Pulmonary artery endothelial cell (primary cell): ENCODE measurements at regions not wholly inside any gene's neighbourhood (a gene's known extent, or its start where the extent isn't known, plus 50 kb on each side); places are given as distances from the start of the nearest gene placed in this dataset.

Source experiments
- DNase-seq: peaks from one replicate; pipeline ENCODE4 v3.0.0-alpha.2; 2011; ENCODE audit warnings: low read depth, low spot score

DNA sequence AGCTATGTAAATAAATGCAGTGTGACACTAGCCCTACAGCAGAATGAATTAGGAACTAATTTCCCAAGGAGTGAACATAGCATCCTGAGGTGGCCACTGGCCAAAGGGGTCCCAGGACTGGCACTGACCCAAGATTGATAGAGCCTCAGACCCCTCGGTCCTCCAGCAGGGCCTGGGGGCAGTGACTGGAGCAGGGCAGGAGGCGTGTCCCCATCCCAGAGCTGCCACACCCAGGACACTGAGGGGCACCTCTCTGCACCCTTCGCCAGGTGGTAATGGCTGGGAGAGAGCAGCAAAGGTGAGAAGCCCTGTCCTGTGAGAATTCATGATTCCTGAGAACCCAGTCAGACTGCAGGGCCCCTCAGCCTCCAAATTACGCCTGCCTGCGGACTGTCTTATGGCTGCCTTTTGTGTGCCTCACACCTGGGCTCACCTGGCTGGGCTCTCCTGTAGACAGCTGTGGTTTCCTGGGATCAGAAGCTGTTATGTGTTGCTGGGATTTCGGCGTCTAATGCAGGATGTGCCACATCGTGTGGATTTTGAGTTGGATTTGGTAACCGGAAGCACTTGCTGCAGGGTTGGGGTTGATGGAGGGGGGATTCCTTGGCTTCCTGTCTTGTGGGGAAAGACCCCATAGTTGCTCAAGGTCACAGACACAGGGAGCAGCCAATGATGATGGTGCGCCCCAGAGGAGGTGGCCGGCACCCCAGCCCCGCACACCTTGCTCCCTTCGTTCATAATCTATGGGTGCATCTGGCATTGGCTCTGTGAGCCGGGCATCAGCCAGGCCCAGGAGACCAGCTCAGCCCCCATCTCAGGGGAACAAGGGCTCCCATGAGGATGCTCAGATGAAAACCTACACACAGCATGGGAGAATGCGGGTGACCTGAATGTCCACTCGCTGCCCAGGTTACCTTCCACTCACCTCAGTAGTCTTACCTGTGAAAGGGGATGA lies 582.9 kb downstream of the BRD1 start:
- DNase-seq, result no peak

DNA sequence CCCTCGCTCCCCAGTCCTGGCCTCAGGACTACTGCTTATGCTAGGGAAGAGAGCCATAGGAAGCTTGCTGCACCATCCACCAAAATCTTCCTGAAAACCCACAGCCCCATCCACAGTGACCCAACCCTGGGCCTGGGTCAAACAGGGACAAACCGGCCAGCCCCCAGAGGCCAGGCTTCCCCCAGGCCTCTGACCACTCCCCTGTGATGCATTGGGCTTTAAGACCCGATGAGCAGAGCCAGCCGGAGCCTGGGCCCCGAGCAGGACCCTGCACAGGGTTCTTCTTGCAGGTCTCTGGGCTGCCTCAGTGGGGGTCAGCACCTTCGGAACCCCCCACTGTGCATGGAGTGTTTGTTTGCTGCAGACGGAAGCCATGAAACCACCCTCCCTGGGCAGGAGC lies 583.7 kb downstream of the BRD1 start:
- no peak for DNase-seq

DNA sequence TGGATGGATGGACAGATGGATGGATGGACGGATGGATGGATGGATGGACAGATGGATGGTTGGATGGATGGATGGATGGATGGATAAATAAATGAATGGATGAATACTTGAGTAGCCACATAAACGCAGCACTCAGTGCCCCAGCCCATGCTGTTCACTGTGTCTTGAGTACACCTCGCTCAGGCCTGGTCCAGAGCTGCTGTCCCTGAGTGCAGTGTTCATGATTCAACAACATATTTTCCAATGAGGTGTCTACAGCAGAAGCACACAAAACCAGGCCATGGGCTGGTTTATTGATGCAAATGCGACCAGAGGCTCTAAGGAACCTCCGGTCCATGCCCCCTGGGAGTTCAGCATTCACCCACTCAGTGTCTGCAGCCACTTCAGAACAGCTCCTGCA lies 584.3 kb downstream of the BRD1 start:
- DNase-seq, result no peak

DNA sequence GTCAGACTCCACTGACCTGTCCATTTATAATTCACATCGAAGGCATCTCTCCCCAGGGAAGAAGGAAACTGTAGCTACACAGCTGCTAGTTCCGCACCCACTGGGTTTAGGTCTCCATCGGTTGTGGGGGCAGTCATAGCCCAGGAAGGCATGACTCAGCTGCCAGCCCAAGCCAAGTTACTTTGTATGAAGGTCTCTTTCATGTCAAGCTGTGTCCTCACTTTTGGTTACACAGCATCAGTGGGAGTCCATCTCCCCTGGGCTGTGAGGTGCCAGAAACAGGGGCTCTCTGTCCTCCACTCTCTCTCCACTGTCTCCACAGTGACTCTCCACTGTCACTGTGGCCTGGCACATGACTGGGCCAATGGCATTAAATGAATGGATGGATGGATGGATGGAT lies 585.2 kb downstream of the BRD1 start:
- DNase-seq, result no peak

DNA sequence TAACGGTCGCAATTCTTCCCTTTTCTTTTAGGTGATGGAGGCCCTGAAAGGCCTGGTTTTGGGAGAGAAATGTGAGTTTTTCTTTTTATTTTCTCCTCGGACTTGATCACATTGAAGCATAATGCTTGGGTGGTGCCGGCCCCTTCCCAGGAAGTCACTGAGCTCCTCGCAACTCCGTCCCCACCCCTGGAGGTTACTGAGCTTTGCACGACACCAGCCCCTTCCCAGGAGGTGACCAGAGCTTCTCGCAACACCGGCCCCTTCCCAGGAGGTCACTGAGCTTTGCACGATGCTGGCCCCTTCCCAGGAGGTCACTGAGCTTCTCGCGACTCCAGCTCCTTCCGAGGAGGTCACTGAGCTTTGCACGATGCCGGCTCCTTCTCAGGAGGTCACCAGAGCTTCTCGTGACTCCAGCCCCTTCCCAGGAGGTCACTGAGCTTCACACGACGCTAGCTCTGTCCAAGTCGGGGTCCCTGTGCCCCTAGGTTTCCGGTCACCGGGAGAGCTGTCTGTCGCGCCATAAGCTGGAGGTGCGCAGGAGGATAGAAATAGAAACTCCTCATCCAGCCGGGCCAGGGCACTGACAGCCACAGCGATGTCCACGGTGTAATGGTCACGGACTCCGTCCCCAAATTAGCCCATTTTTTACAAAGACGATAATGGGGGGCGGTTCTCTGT lies 586.4 kb downstream of the BRD1 start:
- no peak for DNase-seq

DNA sequence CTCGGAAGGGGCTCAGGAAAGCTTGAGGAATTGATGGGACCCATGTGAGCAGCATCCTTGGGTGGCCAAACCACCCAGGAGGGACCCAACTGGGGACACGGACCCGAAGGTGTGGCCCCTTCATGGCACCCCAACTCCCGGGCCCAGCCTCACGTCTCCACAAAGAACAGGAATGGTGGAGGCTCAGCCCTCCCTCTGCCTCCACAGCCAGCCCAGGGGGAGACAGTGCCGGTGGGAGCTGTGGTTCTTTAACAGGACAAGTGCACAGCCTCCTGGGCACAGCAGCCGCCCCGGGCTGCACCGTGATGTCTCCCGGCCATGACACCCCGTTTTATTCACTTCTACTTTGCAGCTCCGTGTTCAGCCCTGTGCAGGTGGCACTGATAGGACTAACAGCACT lies 587.2 kb downstream of the BRD1 start:
- no peak for DNase-seq

DNA sequence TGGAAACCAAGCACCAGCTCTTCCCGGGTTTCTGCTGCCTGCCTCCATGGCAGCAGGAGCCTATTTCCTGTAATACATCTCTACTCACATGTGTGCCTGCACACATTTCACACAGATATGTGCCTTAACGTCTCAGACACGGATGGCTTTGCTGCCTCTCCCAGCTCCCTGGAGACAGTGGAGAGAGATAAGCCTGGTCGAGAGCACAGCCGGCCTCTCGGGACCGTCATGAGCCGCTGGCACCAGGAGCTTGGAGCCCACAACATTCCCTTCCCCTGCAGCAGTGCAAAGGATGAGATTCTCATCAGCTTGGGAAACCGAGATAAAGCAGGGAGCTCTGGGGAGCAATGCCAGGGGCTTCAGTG lies 587.7 kb downstream of the BRD1 start:
- DNase-seq, result no peak

DNA sequence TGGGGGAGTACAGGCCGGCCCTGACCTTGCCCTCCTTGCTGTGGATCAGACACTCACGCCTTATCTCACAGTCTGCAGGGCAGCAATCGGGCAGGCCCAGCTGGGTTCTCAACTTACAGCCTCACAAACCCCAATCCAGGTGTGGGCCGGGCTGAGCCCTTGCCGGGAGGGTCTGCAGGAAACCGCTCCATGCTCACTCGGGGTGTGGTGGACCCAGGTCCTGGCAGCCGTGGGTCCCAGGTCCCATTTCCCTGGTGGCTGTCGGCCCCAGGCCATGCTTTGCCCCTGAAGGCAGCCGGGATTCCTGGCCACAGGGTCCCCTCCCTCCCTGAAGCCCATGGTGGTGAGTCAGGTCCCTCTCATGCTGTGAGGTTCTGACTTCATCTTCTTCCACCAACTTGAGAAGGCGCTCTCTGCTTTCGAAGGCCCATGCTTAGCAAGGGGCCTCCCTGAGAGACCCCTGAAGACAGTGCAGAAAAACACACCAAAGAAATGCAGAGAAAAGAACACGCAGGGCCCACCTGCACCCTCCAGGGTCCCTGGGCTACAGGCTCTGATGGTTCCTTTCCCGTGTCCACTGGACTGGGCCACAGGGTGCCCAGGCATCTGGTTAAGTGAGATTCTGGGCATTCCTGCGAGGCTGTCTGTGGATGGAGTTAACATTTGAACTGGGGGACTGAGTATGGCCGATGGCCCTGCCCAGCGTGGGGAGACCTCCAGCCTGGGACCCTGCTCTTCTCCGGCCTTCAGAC lies 588.2 kb downstream of the BRD1 start:
- DNase-seq, result no peak

DNA sequence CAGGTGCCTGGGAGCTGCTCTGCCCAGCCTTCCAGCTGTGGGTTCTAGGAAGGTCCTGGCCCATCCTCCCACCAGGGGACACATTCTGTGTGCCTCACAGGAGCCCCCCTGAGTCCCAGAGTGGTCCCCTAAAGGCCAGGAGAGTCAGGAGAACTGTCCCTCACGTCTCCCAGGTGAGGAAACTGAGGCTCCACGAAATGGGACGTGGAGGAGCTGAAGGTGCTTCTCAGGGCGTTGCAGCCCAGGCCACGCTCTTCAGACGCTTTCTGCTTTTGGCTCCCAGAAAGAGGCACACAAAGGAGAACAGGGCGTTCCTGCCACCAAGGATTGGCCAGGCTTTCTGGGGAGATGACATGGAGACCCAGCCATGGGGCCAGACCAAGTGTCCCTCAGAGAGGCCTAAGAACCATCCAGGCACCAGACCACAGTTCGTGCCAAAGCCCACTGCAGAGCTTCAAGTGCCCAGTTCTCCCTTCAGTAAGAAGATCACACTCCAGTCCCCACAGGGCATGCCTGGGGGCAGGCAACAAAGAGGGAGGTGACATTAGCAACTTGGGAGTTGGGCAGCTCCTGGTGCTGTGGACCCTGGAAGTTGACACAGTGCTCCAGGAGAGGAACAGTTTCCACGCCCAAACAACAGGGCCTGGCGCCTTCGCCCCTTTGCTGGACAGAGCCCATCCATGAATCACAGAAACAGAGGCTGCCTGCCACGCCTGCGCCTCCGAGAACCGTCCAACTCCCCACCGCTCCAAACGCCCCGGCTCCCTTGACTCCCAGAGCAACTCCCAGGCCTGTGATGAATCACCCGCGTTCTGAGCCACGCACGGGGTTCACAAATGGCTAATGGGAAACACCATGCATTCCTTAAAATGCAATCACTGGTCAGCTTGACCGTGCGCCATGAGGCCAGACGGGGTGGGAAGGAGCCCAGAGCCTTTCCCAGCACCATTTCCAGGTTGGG lies 589.2 kb downstream of the BRD1 start:
- no peak for DNase-seq

DNA sequence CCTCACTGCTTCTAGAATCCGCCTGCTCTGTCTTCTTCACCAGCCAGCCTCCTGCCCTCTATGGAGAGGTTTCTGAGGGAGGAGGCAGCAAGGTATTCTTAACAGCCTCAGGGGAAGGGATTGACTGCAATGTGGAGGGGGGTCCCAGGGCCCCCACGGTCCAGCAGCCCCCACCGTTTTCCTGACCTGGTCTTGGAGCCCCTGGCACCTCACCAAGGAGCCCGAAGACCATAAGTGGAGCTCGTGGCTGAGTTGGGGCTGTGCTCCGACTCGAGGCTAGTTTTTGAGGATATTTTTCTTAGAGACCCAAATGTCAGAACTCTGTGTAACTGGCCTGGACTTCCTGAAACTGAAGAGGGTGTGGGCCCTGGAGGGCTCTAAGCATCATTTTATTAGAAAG lies 590.0 kb downstream of the BRD1 start:
- no peak for DNase-seq

DNA sequence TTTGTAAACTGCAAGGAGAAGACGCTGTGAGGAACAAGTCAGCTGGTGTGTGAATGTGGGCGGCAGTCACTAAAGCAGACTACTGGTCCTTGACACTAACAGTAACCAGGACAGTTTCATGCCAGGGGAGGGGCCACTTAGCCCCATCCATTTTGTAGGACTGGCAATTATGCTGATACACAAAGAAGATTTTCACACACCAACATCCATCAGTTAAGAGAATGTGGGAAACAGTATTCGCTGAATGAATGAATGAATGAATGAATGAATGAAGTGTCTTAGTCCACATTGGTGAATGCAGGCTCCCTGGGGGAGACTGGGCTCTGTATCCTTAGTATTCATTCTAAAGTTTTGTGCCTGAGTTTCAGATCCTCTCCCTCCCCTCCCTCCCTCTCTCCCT lies 590.4 kb downstream of the BRD1 start:
- no peak for DNase-seq

DNA sequence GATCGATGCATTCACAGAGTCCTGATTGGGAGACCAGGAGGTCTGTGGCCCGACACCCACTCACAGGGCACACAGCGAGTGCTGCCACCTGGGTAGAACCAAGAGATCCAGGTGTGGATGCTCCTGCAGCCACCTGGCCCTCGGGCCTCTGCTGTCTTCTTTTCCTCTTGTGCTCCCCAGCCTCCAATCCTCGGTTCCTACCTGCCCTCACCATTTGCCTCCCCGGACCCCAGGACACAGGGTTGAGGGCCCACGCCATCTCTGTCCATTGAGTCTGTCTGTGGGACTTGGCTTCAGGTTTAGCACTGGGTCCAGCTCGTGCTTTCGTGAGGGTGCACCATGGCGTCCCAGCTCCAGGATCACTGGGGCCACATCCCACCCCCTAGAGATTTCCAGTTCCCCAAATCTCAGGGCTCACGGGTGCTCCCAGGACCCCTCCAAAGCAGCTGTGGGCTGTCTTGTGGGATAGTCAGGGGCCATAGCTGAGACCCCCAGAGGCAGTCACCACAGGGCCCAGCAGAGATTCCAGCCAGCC lies 591.1 kb downstream of the BRD1 start:
- DNase-seq, result no peak

DNA sequence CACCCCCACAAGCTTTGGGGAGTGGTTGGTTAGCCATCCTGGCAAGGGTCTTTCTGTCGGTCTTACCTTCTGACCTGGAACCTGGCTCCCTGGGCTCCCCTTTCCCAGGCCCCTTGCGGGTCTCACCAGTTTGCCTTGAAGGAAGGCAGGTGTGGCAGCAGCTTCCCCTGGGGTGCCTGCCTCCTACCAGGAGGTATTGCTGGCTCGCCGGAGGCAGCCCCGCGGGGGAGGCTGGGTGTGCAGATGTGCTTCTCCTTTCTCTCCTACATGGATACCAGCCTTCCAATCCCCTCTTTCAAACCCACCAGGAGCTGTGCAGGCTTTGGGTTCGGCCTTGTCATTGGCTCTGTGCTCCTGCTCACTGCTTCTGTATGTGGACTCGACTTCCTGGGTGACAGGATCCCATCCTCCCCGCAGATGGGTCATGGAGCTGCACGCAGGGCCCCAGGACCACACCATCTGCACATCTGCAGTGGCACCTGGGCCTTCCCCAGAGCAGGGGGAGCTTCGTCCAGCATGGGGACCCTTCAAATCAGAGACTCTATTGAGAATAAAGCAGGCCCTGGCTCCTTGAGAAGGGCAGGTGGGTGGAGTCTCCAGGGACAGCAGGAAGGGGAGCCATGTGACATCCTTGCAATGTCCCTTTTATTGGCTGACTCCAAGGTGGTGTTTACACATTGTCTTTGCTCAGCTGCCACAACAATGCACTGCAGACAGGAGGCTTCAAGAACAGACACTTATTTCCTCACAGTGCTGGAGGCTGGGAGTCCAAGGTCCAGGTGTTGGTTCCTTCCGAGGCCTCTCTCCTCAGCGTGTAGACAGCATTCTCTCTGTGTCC lies 592.0 kb downstream of the BRD1 start:
- DNase-seq, result no peak

DNA sequence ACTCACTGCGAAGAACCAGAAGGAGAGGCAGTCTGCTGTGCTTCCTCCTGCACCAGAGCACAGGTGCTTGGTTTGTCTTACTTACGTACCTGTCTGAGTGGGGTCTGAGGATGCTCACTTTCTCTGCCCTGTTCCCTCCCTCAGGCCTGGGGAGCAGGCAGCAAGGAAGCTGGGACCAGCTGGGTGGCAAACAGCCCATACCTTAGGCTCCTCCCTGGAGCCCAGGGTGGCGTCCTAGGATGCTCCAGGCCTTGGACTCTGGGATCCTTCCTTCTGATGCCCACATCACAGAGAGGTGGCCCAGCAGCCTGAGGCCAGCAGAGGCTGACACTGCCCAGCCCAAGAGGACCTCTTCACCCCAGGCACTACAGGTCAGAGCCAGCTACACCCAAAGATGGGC lies 593.2 kb downstream of the BRD1 start:
- DNase-seq, result no peak

DNA sequence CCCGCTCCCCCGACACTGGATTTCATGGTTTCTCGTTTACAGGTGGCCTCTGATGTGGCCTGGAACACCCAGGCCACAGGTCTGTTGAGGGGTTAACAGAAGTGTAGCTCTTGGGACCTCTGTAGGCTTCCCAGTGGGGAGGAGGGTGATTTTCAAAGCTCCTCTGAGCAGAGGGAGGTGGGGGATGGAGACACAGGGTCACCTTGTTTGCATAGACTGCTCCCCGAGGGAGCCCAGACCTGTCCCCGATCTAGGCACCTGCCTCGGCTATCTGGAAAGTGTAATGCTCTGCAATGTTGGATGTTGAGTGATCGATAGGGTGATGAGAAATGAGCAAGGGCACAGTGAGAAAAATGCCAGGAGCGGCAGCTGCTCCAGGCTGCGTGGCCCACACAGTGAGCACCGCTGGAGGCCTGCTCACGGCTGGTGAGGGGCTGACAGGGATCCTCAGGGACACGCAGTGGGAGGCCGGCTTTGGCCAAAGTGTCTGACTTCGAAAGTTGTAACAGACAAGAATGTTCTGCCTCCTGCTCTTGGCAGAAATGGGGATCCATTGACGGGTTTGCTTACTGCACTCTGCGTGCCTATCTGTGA lies 594.1 kb downstream of the BRD1 start:
- DNase-seq, result no peak

DNA sequence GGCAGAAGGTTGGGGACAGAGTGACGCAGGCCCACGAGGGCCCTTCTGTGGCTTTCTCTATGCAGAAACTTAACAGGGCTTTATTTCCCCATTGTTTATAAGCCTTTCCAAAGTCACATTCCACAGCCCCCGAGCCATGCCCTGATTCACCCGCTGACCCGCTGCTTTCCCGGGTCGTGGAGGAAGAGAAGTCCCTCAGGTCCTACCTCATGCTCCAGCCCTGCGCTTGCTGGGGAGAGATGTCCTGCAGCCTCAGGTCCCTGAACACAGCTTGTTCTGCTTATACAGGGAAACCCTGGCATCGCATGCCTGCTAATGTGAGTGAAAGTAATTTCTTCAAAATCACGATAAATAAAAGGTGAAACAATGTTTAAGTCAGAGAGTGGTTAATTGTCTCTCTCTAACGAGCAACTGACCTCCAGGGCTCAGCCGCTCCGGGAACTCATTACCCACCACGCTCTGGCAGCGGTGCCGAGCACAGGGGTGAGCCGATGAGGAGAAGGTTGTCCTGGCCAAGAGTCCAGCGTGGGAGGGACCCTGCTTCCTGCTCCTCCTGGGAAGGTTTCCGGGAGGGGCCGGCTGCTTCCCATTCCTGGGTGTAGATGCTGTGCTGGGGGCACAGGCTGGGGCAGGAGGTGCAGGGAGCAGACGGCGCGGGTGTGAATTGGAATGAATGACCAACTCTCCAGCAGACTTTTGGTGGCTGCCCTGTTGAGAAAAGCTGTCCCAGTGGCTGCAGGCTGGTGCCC lies 595.2 kb downstream of the BRD1 start:
- DNase-seq, result no peak

DNA sequence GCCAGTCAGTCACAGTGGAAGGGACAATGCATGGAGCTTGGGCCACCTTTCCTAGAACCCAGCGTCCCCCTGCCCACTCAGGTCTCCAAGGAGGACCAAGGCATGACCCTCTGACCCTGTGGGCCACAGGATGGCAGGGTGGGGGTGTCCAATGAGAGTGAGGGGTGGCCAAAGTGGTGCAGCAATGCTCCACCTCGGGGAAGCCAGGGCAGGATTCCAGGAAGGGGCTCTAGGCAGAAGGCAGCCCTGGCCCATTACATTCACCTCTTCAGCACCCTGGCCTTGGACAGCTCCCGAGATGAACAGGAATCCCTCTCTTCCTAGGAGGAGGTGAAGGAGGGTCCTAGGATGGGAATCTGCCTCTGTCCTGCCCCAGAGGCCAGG lies 597.5 kb downstream of the BRD1 start:
- DNase-seq, result no peak

DNA sequence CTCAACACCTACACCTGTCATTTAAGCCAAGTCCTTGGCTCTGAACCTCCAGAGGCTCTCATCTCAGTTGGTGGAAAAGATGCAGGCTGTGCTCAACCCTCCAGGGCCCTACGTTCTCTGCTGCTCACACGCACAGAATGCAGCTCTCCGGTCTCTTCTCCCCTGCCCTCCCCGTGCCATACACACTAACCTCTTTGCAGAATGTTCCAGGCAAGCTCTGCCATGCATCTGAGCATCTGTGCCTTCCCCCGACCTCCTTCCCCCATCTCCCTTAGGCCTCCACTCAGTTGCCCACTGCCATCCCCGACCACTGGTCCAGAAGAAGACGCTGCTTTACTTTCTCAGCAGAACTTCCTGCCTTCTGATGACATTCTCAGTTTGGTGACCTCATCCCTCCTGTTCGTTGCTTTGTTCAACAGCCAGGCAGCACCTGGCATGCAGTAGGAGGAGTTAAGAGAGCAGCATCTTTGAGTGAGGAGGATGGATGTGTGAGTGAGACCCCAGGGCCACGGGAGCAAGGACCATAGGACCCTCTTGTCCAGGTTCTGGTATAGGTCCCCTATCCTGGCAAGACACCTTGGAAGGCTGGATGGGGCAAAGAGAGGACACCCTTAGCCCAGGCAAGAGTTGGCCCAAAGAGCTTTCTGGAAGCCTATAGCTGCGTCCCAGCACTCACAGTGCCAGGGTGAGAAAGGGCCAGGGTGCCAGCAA lies 598.0 kb downstream of the BRD1 start:
- DNase-seq, result no peak
